HG02678 (cell line): ENCODE measurements at regions not wholly inside any gene's neighbourhood (a gene's known extent, or its start where the extent isn't known, plus 50 kb on each side); places are given as distances from the start of the nearest gene placed in this dataset.

Experiments
- ATAC-seq: cut with Tn5 transposase; IDR thresholded peaks from one replicate; pipeline ENCODE4 v1.9.1; 2021; ENCODE audit warnings: mild to moderate bottlenecking, moderate library complexity; ENCODE audit not compliant: unreplicated experiment

DNA sequence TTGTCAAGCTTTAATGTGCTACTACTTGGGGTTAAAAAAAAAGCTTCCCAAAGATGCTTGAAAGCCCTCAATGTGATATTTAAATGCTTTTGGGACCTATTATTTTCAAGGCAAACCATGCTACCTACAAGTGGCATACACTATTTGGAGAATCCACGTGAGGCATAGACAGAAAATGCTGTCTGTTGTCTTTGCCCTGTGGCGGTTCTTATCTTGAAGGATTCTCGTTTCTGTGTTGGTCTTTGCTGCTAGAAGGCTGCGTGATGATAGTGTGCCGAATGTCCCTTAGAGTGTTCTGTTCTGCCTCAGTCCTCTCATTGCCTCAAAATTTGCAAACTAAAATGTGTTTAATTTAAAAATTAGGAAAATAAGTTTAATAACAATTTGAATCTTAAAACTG lies 356.2 kb upstream of the RARB start:
- no peak for ATAC-seq

GRCh38 chr3:25073423-25073822 lies 354.6 kb upstream of the RARB start:
- no peak for ATAC-seq

GRCh38 chr3:25074149-25074548 lies 353.9 kb upstream of the RARB start:
- no peak for ATAC-seq

DNA sequence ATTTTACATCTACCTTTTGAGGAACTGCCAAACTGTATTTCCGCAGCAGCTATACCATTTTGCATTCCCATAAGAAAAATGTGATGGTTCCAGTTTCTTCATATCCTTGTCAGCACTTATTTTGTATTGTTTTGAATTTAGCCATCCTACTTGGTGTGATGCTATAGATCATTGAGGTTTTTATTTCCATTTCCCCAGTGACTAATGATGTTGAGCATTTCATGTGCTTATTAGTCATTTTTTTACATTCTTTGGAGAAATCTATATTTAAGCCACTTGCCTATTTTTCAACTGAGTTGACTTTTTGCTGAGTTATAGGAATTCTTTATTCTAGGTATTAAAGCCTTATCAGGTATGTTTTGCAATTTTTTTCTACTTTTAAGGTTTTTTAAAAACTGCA lies 347.6 kb upstream of the RARB start:
- ATAC-seq = no peak

DNA sequence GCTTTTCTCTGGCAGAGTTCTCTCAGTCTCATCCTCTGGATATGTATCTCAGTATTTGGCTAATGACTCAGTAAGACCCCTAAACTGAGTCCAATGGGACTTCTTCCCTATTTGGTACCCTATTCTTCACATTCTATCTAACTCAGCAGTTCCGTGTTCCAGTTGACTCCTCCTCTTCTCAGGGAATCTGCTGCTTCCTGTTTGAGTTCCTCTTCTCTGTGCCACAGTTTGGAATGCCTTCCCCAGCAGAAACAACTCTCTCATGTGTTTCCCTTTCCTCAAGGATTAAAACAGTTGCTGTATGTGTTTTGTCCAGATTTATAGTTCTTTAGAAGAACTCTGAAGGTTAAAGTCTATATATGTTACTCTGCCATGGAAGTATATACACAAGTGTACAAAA lies 344.0 kb upstream of the RARB start:
- ATAC-seq = no peak

DNA sequence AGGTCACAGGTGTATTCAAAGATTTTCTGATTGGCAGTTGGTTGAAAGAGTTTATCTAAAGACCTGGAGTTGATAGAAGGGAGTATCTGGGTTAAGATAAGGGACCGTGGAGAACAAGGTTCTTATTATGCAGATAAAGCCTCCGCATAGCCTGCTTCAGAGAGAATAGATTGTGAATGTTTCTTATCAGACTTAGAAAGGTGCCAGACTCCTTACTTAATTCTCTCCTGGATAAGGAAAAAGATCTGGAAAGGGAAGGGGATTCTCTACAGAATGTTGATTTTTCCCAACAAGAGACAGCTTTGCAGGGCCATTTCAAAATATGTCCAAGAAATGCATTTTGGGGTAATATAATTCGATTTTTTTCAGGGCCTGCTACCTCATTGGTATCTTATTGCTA lies 341.3 kb upstream of the RARB start:
- no peak for ATAC-seq

GRCh38 chr3:25088284-25088683 lies 339.8 kb upstream of the RARB start:
- no peak for ATAC-seq

DNA sequence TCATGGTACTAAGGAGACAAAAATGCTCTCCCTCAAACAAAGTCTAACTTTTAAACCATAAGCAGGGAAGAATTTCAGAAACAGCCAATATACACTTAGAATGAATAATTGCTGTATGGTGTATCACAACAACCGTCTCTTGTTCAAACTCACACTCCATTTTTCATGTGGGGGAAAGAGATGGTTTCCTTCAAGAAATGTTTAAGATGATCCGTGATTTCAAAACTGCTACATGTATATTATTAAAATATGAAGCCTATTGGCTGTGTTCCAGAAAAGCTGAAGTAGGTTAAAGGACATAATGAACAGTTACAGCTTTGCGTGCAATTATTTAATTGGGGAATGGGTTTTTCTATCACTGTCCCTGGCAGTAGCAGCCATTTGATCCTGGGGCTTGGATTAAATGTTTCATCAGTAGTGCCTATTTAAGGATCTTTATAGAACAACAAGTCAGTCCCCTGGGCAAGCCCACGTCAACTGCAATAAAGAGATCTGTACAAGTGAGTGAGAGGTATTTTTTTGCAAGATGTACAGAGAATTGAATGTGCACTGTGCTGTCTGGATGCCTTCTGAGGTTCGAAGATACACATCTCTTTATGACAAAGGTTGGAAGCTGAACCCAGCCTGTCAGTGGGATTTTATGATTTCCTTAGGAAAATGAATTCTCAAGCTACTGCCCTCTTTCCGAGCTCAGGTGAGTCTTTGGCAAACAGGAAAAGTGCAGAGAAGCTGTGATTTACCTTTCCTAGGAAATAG lies 337.2 kb upstream of the RARB start:
- no peak for ATAC-seq

GRCh38 chr3:25091934-25092333 lies 336.1 kb upstream of the RARB start:
- ATAC-seq = no peak

GRCh38 chr3:25094932-25095685 lies 333.0 kb upstream of the RARB start:
- ATAC-seq = no peak

DNA sequence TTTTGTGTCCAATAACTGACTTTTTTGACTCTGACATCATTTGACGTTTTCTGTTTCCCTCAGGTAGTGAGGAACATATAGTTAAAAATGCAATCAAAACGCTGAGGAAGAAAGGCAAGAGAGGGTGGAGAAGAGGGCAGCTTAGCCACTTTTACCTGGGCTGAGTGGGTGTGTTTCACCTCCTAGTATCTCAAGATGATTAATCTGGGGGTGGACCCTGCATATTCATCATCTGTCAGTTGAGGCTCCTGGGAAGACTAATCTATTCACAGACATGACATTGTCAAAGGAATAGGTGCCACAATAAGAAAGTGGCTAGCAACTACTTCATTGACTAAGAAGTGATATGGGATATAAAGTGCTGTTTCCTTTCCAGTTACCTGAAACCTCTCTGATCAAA lies 331.5 kb upstream of the RARB start:
- no peak for ATAC-seq

- no peak for ATAC-seq
Measured at GRCh38 chr3:25097023-25097422, 331.0 kb upstream of the RARB start.

- ATAC-seq = no peak
Measured at GRCh38 chr3:25099666-25100065, 328.4 kb upstream of the RARB start.

DNA sequence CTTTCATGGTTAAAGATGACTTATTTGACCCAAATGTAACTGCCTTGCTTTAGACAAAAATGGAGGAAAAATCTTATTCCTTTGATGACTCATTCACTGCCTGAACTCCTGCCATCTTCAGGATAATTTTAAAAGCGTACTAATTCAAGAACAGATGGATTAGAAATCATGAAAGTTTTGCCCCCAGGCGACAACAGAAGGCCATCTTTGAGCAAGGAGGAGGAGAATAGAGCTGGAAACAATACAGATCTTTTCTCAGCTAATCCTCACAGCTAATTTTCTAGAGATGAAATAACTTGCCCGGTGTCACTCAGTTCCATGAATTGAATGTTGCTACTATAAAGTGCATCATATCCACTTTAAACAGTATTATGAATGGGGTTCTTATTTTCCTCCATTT lies 324.7 kb upstream of the RARB start:
- ATAC-seq = no peak

DNA sequence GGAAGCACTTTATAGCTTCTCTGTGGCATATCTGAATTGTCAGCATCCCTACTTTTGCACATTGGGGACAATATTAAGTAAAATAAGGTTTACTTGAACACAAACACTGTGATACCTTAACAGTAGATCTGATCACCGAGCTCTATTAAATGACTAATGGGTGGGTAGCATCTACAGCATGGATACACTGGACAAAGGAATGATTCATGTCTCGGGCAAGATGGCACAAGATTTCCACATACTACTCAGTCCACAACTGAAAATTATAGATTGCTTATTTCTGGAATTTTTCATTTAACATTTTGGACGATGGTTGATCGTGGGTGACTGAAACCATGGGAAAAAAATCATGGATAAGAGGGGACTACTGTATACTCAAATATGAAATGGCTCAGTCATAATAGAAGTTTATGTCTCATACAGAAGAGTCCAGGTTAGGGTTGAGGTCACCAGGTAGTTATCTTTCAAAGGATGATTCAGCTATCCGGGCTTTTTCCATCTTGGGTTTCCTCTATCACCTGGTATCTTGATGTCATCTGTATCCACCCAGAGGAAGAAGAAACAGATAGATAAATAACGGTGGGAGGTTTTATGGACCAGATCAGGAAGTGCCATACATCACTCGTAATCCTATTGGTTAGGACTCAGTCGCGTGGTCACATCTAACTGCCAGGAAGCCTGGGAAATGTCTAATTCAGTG lies 320.0 kb upstream of the RARB start:
- no peak for ATAC-seq

DNA sequence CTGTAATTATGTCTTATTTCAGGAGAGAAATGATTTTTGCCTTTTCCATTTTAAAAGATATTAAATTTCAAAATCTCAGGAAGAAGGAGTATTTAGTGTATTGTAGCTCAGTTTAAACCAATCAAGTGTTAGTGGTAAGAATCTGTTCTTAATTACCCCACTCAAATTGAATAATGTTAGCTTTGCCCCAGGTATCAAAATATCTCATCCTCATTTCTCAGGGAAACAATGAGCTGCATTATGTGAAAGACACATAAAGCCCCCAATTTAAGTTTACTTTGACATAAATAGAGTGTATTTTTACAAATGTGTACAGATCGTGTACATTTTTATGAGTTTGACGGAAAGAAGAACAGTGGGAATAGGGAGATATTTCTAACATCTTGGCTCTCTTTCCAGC lies 317.4 kb upstream of the RARB start:
- no peak for ATAC-seq

GRCh38 chr3:25113891-25114290 lies 314.2 kb upstream of the RARB start:
- no peak for ATAC-seq

DNA sequence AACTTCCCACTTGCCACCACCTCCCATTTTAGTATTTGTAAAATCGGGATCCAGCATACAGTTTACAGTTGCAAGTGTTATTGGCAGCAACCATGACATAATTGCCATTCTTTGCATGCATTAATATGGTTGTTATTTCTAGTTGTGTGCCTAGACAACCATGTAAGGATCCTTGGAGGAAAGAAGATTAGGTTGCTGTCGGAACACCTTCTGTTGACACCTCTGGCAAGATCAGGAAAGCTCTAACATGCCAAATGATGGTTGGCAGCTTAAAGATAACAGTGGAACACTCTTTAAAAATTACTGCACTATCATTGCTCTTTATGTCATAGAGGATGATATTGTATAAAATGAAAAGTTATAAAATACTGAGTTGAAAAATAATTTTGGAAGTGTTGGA lies 313.5 kb upstream of the RARB start:
- ATAC-seq = no peak

DNA sequence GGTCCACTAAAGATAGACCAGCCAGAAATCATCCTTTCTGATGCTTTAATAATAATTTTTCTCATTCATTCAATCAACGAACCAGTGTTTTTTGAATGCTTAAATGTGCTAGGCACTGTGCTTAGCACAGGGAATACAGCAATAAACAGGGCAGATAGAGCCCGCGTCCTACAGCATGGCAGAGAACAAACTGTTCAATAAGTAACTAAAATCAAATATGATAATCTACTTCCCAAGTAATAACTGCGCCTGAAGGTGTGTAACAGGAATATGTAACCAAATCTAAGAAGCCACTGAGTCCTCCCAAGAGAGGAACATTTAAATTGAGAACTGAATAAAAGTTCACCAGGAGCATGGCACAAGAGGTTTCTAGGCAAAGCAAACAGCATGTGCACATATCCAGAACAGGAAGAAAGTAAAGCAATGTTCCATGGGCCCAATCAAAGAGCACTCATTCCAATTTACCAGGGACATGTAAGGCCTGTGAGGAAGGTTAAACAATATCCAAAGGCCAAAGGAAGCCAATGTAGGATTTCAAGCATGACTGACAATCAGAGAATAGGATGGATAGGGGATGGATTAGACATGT lies 311.0 kb upstream of the RARB start:
- no peak for ATAC-seq

GRCh38 chr3:25119682-25120081 lies 308.4 kb upstream of the RARB start:
- no peak for ATAC-seq

DNA sequence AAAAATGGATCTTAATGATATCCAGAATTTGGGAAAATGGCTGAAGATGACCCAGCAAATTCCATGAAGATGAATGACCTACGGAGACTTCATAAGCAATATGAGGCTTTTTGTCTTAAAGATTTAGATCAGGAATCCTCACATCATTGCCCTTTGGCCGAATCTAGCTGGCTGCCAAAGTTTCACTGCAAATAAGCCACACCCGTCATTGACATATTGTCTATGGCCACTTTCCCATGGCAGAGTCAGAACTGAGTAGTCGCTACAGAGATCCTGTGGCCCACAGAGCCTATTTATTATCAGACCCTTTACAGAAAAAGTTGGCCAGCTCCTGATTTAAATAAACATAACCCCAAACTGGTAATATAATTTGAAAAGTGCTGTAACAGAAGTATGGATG lies 307.4 kb upstream of the RARB start:
- no peak for ATAC-seq

DNA sequence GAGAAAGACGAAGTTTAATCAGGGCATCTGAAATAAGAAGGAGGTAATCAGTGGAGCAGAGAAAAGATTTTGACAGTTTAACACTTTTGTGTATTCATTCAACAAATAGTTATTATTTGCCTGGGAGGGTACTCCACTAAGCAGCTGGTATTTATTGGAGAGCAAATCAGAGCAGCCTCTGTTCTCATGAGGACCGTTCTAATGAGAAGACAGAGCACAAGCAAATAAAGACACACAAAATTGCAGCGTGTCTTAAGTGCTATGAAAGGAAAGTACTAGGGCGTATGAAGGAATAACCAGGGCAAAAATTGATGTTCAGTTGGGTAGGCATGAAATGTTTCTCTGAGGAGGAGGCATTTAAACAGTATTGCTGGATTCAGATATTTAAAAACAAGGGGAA lies 302.9 kb upstream of the RARB start:
- ATAC-seq = no peak
